NCI-H524 treated with DMSO at 0.1 percent for 48 hours (cell line): ENCODE measurements at regions not wholly inside any gene's neighbourhood (a gene's known extent, or its start where the extent isn't known, plus 50 kb on each side); places are given as distances from the start of the nearest gene placed in this dataset.
"Not testable (repeated sequence)": the region's sequence is repeated elsewhere in the genome, so short reads cannot be mapped to it uniquely, and the experiment has no call there.

Source experiments
- DNase-seq: peaks from one replicate; lab custom pipeline; 2025; lab: John Stamatoyannopoulos, UW

DNA sequence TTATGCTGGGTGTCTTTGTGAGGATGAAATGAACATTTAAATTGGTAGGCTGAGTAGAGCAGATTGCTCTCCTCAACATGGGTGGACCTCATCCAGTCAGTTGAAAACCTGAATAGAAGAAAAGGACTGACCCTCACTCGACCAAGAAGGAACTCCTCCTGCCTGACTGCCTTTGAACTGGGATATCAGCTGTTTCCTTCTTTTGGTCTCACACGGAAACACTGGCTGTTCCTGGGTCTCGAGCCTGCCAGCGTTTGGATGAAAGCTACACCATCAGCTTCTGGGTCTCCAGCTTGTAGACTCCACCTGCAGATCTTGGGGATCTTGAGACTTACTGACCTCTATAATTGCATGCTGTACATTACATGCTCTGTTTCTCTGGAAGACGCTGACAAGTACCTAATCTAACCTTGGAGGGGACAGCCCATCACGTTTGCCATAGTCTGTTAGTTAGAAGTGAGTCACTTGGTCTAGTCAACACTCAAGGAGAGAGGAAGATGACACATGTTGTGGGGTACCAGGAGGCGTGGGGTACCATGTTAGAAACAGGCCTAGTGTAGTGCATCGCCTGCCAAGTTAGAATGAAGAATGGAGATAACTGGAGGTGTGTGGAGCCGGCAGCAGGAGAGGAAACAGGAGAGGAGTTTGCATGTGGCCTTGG, 267.0 kb downstream of the MREG start:
- DNase-seq, result no peak

DNA sequence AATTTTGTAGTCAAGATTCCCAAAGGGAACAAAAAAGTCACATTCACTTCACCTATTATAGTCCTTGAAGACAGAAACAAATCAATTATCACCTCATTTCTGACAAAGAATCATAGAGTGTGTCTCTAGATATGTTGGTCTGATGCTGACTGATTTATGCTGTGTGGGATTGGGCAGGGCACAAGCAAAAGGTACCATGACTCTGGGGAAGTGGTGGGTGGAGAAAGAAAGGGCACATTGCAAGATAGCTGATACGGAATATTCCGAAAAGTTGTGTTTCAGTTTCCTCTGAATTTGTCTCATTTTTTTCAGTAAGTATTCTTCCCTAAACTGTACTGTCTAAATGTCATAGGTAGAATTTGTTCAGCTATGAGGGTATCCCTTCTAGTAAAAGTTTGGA, 268.0 kb downstream of the MREG start:
- no peak for DNase-seq

DNA sequence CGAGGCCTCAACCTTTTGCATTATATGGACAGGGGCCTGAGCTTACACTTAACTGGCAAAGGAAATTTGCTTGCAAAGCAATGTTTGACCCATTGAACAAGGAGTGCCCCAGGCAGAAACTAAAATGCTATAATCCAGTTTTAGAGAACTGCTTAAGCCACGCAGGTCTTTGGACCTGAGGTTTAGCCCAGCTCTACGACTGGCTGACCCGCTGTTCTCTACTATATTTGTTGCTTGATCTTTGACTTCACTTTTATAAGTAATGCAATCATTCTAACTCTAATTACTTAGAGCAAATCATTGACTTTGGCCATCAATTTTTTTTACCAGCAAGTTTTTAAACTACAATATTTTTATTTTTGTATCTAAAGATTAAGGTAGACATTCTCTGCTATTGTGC, 268.8 kb downstream of the MREG start:
- no peak for DNase-seq

DNA sequence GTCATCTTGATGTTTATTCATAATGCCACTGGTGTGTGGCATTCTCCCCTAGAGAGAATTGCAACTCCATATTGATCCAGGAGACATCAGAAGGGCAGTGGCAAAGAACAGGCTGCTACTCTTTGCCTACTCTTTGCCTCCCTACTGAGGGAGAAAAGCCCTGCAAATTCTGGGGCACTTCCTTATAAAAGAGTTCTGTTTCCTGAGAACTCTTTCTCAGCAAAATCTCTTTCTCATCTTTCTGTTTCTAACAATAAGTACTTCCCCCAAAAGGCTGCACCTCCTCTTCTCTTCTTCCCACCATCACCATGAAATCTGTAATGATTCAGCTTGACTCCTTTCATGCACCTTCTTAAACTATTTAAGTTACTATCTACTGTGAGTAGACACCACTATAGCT, 270.3 kb downstream of the MREG start:
- DNase-seq, result no peak

DNA sequence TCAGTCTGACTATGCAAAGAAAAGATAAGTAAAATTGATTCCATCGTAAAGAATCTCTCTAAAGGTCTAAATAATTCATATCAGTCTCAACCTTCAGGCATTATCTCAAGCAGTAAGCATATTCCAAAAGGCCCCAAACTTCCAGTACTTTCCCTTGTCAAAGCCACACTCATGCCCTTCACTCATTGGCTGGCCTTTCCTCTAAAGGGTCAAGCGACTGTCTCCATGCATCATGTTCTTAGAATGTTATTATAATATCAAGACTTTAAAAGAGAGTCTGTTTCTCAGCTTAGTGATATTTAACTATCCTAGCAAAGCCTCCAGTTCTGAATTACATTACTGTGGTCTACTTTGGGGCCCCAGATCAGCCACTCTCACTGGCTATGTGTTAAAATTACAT, 271.3 kb downstream of the MREG start:
- DNase-seq, result no peak

DNA sequence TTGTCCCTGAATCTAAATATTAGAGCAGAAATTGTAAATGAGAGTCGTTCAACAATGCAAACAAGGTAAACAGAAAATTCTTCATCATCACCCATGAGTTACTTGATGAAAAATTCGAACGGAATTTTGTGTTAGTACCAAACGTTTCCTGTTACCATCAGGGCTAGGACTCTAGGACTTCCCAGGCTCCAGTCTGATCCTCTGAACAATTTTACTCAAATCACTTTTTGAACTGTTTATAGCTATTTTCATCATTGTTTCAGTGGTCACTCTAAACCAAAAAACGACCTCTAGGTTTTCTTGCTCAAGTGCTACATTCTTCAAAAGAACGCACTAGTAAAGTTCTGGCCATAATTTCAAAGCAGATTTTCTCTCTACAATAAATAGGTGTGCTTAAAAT, 273.3 kb downstream of the MREG start:
- no peak for DNase-seq

DNA sequence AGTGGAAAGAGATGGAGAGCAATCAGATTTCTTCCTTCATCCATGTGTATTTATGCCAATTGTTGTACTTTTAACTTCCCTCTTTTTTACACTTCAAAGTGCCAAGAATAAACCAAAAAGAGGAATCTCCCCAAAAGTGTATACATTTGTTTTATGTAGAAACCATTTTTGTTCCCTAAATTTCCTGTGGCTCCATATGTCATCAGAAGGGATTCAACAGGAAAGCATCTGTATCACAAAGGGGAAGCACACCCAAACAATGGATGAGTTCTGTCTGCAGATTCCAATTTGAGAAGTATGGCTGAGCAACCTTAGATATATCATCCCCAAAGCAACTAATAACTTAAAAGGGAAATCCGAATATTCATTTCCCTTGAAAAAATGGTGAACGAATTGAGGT, 275.0 kb downstream of the MREG start:
- DNase-seq, result no peak

DNA sequence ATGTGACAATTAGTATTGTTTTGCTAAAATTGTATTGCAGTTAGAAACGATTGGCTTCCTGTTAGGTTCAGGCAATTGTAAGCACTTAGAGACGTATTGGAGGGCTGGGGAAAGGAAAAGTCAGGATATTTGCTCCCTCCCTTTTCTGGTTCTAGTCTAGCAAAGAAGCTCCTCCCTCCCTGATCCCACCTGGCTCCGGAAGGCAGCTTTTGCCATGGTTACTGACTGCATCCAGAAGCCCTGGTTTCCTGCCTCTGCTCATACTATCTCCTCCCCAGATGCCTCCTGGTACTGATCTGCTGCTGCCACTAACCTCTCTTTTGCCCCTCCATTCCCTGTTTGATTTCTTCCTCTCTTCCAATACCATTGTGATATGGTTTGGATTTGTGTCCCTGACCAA, 275.9 kb downstream of the MREG start:
- no peak for DNase-seq

DNA sequence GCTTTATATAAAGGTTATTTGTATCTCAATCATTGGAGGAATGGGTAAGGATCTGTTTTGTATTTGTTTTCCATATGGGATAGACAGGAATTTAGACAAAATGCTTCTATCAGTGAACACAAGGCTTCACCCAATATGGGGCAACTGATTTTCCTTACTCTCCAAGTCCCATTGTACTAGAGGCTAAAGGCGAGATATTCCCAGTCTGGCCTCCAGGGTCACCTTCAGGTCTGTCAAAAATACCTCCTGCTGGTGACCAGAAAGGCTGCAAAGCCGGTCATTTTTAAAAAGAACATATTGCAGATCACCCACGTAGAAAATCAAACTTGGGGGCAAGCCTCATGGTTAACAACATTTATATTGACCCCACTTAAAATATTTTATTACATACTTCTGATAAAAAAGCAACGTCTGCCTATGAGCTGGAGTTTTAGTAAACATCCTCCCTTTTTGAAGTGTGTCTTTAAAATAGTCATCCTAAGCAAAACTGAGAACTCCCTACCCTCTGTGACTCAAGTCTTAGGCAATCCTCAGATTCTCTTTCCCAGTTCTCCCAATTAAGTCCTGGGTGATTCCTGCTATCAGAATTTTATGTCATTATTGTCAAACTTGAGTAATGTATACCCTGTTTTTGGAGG, 276.6 kb downstream of the MREG start:
- no peak for DNase-seq

DNA sequence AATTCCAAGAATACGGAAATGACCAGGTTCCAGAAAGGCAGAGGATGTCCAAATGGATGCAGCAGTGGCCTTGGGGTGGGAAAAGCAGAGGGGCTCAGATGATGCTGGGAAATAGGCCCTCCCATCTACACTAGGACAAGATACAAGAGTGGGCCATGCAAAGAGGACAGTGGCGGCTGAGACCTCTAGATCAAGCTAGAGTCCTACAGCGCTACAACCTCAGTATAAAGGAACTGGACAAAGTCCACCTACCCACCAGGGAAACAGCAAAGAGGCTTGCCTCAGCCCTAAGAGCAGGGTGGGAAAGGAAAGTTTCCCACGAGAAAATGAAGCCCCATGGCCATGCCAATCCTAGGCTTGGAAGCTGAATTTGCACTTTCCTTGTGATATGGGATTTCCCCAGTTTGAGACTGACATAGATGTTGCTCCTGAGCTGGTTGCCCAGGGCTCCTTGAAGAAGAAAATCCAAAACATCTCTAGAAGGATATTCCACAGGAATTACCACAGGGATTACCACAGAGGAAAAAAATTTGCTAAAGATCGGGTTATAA, 282.2 kb downstream of the MREG start:
- no peak for DNase-seq

DNA sequence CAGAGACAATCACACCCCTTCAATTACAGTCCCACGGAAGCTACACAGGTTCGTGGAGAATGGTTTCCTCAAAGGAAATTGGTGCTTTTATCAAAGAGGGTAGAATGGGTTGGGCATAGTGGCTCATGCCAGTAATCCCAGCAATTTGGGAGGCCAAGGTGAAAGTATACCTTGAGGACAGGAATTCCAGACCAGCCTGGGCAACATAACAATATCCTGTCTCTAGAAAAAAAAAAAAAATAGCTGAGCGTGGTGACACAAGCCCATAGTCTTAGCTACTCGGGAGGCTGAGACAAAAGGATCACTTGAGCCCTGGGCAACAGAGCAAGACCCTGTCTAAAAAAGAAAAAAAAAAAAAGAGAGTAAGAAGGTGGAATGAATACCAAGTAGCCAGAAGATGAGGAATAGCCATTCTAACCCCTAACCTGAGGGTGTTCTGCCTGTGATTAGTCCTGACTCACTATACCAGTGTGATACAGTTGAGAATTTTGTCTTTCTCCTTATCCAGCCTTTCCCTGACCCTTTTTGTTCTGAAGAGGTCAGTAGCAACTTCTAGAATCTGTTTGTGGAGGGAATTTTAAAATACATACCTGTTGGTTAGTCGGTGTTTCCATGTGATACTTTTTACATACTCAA, 283.2 kb downstream of the MREG start:
- DNase-seq, result no peak

DNA sequence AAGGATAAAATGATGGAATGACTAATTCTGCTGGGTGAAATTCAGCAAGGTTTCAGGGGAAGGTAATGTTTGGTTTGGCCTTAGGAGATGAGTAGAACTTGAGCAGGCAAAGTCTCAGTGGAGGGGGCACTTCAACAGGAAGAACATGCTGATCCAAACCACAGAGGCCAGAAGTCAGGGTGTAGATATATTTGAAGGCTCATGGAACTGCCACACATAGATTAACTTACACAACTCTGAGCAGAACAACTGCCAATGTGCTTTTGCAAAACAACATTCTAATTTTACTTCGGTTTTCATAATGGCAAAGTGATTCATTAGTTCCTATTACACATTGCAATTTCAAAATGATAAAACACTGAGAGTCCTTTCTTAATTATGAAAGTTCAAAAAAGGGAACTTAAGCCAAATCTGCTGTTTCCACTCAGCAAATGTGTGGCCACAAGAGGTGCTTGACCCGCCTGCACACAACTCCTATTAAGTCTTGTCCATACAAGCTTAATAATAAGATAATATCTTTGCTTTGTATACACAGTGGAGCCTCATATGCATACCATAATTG, 284.8 kb downstream of the MREG start:
- no peak for DNase-seq

DNA sequence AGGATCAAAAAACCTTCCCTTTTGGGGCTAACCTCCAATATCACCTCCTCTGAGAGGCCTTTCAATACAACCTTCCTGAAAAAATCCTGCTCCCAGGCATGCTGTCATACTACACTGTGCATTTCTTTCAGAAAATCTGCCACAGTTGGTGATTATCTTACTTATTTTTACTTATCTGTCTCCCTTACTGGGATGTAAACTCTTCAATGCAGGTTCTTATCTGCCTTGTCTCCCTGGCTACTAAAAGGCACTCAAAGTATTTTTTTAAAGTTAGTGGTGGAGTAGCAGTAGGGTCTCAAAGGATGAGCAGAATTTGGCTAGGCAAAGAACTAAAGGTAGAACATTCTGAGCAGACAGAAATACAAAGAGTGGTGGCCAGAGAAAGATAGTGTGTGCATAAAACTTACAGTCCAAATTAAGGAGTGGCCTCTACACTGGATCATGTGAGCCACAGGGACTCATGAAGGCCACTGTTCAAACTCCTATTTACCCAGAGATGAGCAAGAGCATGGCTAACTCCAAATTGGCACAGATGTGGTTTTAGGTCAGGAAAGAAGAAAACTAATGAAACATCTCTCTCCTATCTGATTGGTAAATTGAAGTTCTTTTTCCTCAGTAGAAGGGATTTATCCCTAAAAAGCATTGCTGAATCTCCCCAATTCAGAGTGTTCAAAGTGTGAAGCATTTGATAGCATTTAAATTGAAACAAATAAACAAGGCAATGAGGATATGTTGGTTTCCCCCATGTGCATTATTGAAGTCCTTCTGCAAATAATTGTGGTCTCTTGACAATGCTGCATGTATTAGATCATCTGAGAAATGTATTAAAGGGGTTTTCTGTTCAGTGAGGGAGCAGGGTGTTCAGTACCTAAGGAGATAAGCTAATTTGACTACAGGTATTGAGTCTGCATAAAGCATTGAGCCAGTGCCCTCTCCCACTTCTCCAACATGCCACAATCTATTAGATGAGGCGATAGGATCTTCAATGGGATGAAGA, 285.5 kb downstream of the MREG start:
- DNase-seq, result no peak

DNA sequence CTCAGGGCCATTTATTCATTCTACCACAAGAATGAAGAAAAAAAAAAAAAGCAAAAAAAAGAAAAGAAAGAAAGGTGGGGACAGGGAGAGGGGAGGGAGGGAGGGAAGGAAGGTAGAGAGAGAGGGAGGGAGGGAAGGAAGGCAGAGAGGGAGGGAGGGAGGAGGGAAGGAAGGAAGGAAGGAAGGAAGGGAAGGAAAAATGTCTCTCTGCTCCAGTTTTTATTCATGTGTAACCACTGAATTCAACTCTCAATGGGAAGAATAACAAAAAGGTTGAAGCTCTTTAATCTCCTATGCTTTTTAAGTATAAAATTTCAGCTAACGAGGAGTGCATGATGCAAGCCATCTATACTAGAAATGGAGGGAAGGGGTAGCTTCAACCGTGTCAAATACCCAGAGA, 287.3 kb downstream of the MREG start:
- no peak for DNase-seq

DNA sequence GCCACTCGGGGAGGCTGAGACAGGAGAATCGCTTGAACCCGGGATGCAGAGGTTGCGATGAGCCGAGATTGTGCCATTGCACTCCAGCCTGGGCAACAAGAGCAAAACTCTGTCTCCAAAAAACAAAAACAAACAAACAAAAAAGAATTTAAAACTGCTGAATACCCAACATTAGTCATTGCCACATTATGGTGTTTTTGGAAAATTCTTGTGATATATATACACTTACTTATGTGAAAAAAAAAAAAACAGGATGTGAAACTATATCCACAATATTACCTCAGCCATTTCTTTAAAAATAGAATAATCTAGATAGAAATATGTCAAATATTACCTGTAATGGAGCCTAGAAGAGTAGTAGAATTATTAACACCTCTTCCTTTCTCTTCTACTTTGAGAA, 288.3 kb upstream of the FN1 start:
- no peak for DNase-seq

DNA sequence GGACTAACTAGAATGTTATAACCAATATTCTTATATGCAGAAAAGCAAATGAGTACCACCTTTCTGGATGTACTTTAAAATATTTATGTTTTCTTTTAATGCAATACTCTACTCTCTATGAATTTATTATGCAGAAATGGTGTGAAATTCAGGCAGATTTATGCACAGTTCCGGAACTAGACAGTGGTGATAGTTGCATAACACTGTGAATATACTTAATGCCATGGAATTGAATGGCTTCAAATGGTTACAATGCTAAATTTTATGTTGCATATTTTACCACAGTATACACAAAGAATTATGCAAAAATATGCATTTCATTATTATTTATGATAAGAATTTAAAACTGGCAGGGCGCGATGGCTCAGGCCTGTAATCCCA, 287.8 kb upstream of the FN1 start:
- no peak for DNase-seq

DNA sequence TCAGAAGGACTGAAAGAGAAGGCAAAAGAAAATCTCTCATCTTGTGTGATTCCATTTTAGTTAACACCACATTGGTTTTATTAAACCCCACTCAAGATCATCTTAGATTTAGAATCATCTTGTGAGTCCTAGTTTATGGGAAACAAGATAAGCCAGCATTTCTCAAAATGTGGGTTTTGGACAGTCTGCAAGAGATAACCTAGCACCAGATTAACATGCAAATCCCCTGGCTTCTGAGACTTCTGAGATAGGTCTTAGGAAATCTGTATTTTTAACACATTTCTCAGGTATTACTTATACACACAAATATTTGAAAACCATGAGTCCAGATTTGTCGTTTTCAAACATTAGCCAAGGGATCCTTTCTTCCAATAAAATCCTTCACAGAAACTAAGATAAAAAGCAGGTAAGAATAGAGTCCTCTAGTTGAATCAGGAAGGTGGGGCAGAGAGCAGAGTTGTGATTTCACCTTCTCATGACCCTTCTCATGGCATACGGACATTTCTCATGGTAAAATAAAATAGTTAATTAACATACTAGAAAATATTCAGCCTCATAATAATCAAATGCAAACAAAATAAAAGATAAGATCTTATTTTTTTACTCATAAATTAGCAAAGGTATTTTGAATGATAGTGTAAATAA, 287.2 kb upstream of the FN1 start:
- DNase-seq, result no peak

DNA sequence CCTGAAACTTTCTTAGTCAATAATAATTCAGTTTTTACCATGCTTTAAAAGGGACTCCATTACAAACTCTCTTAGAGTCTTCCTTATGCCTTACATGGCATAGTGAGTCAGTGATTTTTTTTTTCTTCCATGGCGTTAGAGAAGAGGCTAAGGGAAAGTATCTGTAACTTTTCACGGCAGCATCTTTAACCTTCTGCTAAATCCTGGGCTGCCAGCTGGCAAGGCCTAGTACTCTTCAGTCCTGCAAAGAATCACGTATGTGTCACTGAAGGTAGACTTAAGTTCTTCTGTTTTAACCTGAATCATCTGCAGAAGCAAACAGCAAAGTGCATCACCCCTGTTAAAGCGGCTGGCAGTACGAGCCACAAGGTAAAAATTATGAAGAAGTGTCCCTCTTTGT, 286.3 kb upstream of the FN1 start:
- DNase-seq, result no peak

DNA sequence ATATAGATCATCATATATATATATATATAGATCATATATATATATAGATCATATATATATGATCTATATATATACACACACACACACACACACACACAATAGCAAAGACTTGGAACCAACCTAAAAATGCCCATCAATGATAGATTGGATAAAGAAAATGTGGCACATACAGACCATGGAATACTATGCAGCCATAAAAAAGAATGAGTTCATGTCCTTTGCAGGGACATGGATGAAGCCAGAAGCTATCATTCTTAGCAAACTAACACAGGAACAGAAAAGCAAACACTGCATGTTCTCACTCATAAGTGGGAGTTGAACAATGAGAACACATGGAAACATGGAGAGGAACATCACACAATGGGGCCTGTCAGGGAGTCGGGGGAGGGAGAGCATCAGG, 285.6 kb upstream of the FN1 start:
- not testable (repeated sequence) for DNase-seq

DNA sequence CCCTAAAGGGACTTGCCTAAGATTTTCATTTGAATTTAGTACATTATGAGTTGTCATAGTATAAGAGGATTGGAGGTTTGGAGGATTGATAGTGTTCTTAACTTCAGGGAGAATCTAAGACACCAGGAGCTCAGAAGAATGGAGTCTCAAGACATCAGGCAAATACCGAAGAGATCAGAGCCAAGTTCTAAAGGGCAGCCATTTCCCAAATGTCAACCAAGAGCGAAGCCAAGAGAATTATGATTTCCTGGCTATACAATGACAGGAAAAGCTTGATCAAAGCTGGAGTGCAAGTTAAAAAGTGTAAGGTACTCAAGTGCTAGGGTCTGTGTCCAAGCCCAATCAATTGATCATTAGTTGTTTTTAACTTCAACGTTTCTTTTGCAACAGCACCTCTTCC, 283.0 kb upstream of the FN1 start:
- no peak for DNase-seq

DNA sequence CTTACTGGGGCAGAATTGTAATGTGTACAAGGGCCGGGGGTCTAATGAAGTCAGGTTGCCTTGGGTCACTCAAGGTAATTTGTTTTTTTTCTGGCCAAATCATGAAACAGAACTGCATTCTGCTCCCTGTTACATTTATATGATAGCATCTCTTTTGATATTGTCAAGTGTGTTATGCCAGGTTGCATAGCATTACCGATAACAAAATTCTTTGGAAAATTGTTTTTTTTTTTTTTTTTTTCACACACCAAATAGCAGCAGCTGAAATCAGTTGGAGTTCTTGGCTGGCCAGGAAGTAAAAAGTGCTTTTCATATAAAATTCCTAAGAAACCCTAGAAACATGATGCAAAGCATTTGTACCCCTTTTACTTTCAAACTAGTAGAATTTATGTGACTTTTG, 282.6 kb upstream of the FN1 start:
- no peak for DNase-seq
